Heart left ventricle (tissue), 13 donors: ENCODE measurements at regions not wholly inside any gene's neighbourhood (a gene's known extent, or its start where the extent isn't known, plus 50 kb on each side); places are given as distances from the start of the nearest gene placed in this dataset.

Source experiments
- POLR2A ChIP-seq, 2 donors: fragments of 450-650 bp; IDR thresholded peaks; one replicate each; pipeline ENCODE4 v1.6.1; 2017; ENCODE audit warnings: antibody characterized with exemption in 2 of 2, mild to moderate bottlenecking in 2 of 2, moderate library complexity in 2 of 2
- TF ChIP-seq, protein P1 (sequence below), 12 donors: fragments of 200-600 bp; sonication (generic) in 4 of 12; IDR thresholded peaks; one replicate each; pipeline versions ENCODE4 v1.5.0 to v1.8.0; 2018 to 2022; ENCODE audit warnings: antibody characterized with exemption in 12 of 12, mild to moderate bottlenecking in 5 of 12
- donor health status: ischemic (EF 13 %, LVEDD 7.1; RV severe dilation, severe dysfunction).
- donor health status: DM: no; HTN: yes; CAD: no.
- donor health status: DM: no; HTN: no; CAD: no.
- donor health status: ischemic (EF 25% LVEDD 6.9; RV normal size, moderate dysfunction).
- donor health status: ischemic (EF 25% LVEDD 5.7; RV mildly dilated, moderate dysfunction).
- donor health status: ischemic (EF 35%, LVEDD 5.7; RV mildly dilated, moderate dysfunction).
- donor health status: nonischemic (EF 11% LVEDD 7.7; RV severe dilation, severe dysfunction).
- donor health status: DM: yes; HTN: yes; CAD: no.
- donor health status: PGD.
- donor health status: ischemic (EF 29% LVEDD 5.4; RV normal size, mild dysfunction).
- donor health status: nonischemic (EF 23%, LVEDD 6.1; RV moderate dilation, normal function).

DNA sequence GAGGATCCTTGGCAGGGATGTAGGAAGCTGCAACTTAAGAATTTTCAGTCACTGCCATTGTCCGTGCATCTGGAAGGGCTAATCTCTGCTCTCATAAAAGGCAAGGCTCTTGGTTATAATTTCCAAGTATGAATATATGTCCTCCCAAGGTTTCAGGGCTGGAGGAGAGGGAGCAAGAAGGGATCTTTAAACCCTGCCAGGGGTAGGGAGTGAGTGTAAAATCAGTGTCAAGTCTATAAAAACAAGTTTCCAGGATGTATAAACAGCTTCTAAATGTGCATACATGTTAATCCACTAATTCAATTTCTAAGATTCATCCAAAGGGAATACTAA, 110.2 kb upstream of the CYRIA start:
- TF ChIP-seq, protein P1, sequence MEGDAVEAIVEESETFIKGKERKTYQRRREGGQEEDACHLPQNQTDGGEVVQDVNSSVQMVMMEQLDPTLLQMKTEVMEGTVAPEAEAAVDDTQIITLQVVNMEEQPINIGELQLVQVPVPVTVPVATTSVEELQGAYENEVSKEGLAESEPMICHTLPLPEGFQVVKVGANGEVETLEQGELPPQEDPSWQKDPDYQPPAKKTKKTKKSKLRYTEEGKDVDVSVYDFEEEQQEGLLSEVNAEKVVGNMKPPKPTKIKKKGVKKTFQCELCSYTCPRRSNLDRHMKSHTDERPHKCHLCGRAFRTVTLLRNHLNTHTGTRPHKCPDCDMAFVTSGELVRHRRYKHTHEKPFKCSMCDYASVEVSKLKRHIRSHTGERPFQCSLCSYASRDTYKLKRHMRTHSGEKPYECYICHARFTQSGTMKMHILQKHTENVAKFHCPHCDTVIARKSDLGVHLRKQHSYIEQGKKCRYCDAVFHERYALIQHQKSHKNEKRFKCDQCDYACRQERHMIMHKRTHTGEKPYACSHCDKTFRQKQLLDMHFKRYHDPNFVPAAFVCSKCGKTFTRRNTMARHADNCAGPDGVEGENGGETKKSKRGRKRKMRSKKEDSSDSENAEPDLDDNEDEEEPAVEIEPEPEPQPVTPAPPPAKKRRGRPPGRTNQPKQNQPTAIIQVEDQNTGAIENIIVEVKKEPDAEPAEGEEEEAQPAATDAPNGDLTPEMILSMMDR (IDR thresholded peaks at IDR 0.05), result no peak
- no peak for TF ChIP-seq POLR2A (IDR thresholded peaks at IDR 0.05)
